HG02759 (cell line): ENCODE measurements at regions not wholly inside any gene's neighbourhood (a gene's known extent, or its start where the extent isn't known, plus 50 kb on each side); places are given as distances from the start of the nearest gene placed in this dataset.
"Not testable (repeated sequence)": the region's sequence is repeated elsewhere in the genome, so short reads cannot be mapped to it uniquely, and the experiment has no call there.

Source experiments
- ATAC-seq: cut with Tn5 transposase; IDR thresholded peaks from one replicate; pipeline ENCODE4 v1.9.1; 2021; ENCODE audit warnings: mild to moderate bottlenecking, moderate library complexity; ENCODE audit not compliant: unreplicated experiment

GRCh38 chr11:15300341-15300740 lies 185.6 kb downstream of the INSC start:
- ATAC-seq = no peak

DNA sequence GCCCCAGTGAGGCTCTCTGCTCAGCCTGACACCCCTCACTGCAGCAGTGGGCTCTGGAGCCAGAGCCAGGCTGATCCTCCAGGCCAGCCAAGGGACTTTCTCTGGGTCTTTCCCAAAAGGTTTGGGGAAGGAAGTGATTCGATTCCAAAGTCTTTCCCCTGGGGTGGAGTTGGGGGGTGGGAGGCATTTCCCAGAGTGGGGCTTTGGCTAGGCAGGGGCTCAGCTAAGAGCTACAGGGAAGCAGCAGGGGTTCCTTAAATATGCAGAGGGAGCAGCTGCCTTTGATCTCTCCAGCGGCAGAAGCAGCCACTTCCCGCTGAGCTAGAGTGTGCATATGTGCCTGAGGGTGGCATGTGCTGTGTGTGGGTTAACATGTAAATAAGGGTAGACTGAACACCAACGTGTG lies 192.9 kb downstream of the INSC start:
- ATAC-seq = no peak

DNA sequence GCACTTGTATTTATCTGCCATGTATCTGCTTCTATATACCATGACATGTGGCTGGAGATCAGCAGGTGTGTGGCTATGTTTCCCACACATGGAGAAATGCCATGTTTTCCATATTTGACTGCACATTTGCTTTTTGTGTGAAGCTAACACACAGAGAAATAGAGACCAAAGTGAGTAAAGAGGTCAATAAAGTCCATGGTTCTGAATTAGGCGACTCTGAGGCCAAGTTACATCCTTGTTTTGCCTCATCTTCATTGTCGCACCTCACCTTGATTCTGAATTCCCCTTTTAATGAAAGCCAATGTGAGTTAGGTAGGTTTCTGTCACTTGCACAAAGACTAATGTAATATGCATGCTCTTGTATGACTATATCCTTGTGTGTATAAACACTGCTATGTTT lies 194.1 kb downstream of the INSC start:
- no peak for ATAC-seq

DNA sequence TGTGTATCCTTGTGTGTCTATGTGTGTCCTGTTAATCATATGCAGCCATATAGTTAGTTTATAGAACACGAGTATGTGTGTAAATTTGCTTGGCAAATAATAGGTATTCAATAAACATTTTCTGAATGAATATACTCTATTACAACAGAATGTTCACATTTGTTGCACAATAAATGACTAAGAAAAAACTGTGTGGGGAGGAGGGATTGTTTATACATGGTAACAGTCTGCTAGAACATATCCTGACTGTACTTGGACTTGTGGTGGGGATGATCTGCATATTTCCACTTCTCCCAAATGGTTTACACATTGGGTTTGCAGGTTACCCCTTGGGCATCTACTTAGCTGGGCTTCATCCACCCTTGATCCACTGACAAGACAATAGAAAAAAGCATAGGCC lies 194.6 kb downstream of the INSC start:
- no peak for ATAC-seq

DNA sequence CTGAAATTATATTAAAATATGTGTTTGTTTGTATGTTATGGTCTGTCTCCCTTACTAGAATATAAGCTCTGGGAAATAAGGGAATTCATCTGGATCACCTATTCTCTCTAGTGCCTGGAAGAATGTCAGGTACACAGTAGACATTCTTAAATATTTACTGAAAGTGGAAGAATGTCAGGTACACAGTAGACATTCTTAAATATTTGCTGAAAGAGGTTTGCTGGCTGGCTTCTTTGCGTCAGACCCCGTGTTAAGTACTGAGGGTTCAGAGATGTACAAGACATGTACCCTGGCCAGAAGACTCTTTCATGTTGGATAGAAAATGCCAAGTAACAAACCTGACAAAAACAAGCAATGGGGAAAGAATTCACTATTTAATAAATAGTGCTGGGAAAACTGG lies 199.1 kb downstream of the INSC start:
- no peak for ATAC-seq

- ATAC-seq = no peak
These were observed 204.1 kb downstream of the INSC start for GRCh38 chr11:15318814-15319213.

DNA sequence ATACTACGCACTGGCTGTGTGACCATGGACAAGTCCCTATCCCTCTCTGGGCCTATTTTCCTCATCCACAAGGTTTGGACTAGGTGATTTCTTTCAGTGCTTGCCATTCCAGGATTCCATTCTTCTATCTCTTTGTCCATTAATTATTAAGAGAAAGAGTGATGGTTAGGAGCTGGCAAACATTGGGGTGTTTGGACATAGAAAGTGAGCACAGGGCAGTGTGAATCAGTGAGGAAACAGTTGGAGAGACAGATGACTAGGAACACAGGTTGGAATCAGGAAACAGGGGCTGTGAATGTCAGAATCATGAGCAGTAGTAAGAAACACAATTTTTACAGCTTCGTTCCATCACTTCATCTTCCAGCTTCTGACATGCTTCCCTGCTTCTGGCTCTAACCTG lies 211.8 kb downstream of the INSC start:
- ATAC-seq = no peak

DNA sequence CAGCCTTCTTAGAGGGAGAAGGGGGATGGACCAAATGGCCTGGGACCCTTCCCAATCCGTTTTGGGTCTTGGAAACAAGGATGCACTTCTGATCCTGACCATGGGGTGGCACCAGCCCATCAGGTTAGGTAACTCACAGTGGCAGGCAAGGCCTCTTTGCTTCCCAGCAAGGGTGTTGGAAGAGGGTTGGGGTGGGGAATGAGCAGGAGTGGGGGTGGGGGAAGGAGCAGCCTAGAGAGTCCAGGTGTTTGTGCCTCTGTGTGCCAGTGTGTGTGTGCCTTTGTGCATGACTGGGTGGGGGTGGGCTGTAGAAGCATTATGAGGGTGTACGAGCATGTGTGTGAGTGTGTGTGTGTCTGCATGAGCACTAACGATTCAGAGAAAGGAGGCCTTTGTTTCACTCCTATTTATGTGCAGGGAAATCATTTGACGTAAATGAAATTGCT lies 213.1 kb downstream of the INSC start:
- ATAC-seq = no peak

DNA sequence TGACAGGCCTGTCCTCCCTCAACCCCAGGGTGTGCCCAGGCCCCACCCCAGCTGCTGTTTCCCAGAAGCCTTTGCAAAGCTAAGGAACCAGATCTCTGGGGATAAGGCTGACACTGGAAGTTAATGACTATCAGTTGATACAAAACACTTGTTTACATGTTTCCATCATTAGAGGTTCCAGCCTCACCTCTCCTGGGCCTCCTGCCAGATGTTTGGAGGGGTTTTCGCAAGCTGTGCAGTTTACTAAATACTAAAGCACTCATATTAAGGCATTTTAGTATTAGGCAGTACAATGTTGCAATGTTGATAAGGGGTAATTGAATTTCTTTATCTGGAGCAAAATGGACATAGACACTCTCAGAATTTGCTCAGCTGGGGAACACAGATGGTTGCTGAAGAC lies 218.7 kb downstream of the INSC start:
- ATAC-seq = no peak

GRCh38 chr11:15334766-15335165 lies 220.0 kb downstream of the INSC start:
- no peak for ATAC-seq

DNA sequence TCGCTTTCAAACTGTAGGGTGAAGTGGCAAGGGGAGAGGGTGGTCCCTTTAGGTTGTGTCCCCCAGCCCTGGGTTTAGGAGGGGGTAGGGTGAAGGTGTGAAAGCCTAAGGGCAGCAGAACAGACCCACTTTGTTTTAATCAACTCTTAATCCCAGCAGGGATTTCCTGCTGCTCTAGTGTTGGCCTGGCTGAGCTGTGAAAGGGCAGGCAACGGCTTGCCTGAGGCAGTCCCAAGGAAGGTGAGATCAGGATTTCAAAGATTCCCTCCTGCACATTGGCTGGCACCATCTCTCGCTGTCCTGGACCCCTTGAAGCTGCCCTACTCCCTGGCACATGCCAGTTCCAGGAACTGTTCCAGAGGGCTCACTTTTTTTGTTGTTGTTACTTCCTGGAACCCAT lies 221.3 kb downstream of the INSC start:
- ATAC-seq = no peak

GRCh38 chr11:15339302-15339701 lies 224.6 kb downstream of the INSC start:
- no peak for ATAC-seq

DNA sequence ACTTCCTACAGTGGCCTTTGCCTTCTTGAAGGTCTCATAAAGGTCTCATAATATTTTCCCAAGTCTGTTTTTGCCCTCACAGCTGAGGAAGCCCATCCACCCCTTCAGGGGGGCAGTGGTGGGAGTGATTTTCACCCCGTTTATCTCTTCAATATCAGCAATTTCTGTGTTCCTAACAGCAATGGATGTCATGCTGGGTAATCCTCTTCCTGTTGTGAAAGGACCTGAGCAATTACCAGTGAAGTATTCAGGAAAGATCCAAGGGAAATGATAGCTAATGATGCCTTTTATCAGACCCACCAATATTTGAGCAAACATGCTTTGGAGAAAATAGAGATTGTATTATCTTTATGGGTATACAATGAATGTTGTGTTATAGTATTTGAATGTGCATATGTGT lies 226.9 kb downstream of the INSC start:
- no peak for ATAC-seq

- no peak for ATAC-seq
These were observed 227.4 kb downstream of the INSC start for GRCh38 chr11:15342163-15342562.

DNA sequence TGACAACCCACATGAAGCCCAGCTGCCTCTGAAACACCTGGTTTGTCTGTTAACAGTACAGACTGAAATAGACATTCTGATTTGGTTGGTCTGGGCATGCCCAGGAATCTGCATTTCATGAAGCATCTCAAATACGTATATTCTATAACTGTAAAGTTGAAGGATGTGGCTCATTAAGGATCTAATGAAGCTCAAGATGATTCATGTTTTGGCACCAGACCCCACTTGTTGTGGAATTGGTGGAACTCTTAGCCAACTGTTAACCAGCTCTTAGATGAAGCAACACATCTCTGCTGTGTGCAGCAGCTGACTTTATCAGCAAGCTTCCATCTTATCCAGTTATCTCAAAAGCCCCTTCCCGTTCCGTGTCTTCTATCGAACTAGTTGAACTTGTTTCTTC lies 232.2 kb downstream of the INSC start:
- ATAC-seq = no peak

DNA sequence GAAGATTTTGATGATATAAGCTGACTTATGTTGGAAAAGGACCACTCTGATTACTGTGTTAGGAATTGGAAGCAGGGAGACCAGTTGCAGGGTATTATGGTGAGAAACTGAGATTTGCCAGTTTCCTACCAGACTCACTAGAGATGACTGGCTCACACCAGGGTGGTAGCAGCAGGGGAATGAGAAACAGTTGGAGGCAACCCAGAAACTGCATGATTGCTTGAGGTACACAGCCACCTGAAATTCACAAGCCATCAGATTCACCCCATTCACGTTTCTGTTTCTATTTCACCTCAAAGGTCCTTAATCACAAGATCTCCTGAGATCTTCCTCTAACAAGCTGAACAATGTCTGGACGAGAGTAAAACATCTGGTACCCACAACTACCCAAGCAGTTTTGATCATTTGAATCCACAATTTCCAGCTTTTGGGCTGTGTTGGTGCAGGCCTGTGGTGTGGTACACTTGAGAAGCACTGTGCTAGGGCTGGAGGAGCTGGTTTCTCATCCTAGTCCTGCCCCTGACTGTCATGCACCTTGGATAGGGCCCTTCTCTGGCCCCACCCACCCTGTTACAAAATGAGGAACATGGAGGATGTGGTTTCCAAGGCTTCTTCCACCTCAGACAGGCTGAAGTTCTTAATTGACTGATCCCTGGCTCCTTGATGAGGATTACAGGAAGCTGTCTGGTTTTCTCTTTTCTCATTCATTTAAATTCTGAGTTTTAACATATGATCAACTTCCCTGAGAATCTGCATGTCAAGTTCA lies 233.4 kb downstream of the INSC start:
- ATAC-seq = no peak

GRCh38 chr11:15349413-15349812 lies 234.7 kb downstream of the INSC start:
- ATAC-seq = no peak

DNA sequence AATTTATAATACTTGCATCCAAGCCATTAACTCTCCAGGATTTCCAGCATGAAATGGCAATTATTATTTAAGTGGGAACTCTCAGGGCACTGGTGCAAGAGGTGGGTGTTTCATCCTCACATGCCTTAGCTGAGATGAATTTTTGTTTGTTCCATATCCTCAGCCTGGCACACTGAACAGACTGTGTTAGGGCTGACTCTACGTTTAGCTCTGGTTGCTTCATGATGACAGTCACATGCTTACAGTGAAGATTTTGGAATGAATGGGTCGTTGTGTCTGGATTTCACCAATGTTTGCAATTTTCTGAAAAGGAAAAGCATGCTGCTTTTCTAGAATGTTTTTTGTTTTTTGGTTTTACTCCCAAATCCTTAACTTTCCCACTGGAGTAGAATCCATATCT lies 246.6 kb downstream of the INSC start:
- no peak for ATAC-seq

DNA sequence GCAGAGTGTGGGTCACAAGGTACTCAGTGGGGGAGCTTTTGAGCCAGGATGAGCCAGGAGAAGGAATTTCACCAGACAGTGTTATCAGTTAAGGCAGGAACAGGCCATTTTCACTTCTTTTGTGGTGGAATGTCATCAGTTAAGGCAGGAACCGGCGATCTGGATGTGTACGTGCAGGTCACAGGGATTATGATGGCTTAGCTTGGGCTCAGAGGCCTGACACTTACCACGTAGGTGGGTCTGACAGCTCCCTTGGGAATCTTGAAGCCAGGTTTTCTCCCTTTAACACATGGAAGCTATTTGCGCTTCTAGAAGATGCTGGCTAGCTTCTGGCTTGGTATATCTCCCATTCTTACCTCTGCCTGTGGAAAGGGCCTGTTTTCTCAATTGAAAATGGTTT lies 250.6 kb downstream of the INSC start:
- not testable (repeated sequence) for ATAC-seq

- ATAC-seq = no peak
These were observed 253.0 kb downstream of the INSC start for GRCh38 chr11:15367695-15368094.

DNA sequence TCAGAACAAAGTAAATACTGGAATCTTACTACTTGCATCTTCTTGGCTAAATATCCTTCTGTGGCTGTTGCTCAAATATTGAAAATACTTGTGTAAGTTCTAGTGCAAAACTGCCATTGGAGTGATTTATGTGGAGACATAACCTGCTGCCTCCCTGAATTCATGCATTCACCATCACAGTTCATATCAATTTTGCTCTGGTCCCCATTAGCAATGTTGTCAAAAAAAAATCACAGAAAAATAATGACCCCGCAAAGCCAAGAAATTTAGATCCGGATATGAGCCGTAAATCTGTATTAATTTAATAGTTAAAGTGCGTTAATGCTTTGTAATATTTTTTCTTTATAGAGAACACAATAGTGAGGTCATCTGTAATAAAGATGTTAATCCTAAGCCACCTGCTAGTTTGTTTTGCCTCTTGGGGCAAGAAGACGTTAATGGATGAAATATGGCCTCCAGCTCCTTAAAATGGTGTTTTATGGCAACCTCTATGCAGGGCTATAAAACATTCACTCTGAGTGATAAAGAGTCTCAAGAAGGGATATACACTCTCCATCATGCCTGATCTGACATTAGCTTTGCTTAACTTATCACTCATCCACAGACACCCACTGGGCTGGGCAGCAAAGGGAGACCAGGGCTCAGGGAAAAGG lies 255.9 kb downstream of the INSC start:
- ATAC-seq = no peak

DNA sequence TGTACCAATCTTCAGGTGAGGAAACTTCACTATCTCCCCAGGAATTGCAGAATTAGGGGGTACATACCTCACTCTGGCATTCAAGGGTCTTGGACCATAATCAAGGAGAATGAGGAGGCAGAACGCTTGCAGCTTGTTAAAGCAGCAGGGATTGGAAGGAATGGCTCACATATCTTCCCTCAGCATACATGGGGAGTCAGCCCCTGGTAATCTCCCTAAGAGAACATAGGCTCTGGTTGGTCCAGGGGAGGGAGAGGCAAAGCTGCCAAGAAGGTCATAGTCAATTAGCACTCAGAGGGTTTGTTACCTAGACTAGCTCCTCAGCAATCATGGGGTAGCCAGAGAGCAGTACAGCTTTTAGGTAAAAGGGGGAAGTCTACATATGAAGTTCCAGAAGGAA lies 256.8 kb downstream of the INSC start:
- no peak for ATAC-seq

- ATAC-seq = no peak
These were observed 259.7 kb downstream of the INSC start for GRCh38 chr11:15374418-15374817.
